GM12878 (cell line): ENCODE measurements at regions not wholly inside any gene's neighbourhood (a gene's known extent, or its start where the extent isn't known, plus 50 kb on each side); places are given as distances from the start of the nearest gene placed in this dataset.
"Not testable (repeated sequence)": the region's sequence is repeated elsewhere in the genome, so short reads cannot be mapped to it uniquely, and the experiment has no call there.

ENCODE experiments used
- ATAC-seq: fragments of 200-7000 bp; cut with Tn5 transposase; 3 replicates; pipeline ENCODE4 v1.9.1; 2020; ENCODE audit warnings: mild to moderate bottlenecking, moderate library complexity
- BruUV-seq: library from RNA; stranded (reverse); fragments of 400-500 nt; replicated peaks from 2 replicates; lab custom pipeline; 2021; lab: Mats Ljungman, UMichigan
- CTCF ChIA-PET: fragments of 300-600 bp; sonication (Branson Sonifier 250); formaldehyde crosslinking; extraction: SDS; loops from one replicate; lab custom pipeline; 2021; ENCODE audit warnings: inconsistent platforms; lab: Yijun Ruan, JAX
- POLR2A ChIA-PET: fragments of 350-600 bp; formaldehyde crosslinking; extraction: SDS; loops from one replicate; lab custom pipeline; 2021; ENCODE audit warnings: inconsistent platforms; lab: Charles Lee
- RAD21 ChIA-PET: fragments of 300-600 bp; sonication (Branson Sonifier 250); formaldehyde crosslinking; loops from one replicate; lab custom pipeline; 2023; ENCODE audit warnings: antibody characterized with exemption; ENCODE audit not compliant: unreplicated experiment; lab: Charles Lee
- SMC1A ChIA-PET: fragments of 300-600 bp; sonication (Branson Sonifier 250); formaldehyde crosslinking; loops from one replicate; lab custom pipeline; 2023; ENCODE audit not compliant: unreplicated experiment, uncharacterized antibody; lab: Charles Lee
- DNase-seq: peaks from one replicate; pipeline ENCODE4 v3.0.0-alpha.2; 2011; ENCODE audit warnings: low read depth, low spot score
- FAIRE-seq: peaks from 3 replicates; lab custom pipeline; 2011; peaks lifted over from hg19 to GRCh38; lab: Jason Lieb, UNC
- H2AFZ ChIP-seq: 2 replicates; pipeline ENCODE4 v1.6.0; 2011; ENCODE audit warnings: low read depth, low read length, control low read depth; ENCODE audit not compliant: control insufficient read depth
- H3K27ac ChIP-seq: 2 replicates; pipeline ENCODE4 v1.5.1; 2011; ENCODE audit warnings: control low read depth; ENCODE audit not compliant: control insufficient read depth, insufficient read depth
- H3K27me3 ChIP-seq, 2 experiments: replicated peaks in 1 of 2; 2 replicates each; pipeline versions ENCODE4 v1.6.0 to v1.6.1; 2011; ENCODE audit warnings: low read length in 1 of 2; ENCODE audit not compliant: control insufficient read depth in 2 of 2, insufficient read depth in 2 of 2
- H3K36me3 ChIP-seq, 2 experiments: 2 replicates each; pipeline ENCODE4 v1.5.1; 2011; ENCODE audit warnings: low read length in 1 of 2; ENCODE audit not compliant: control insufficient read depth in 2 of 2, insufficient read depth in 2 of 2
- H3K4me1 ChIP-seq: 2 replicates; pipeline ENCODE4 v1.6.1; 2011; ENCODE audit warnings: mild to moderate bottlenecking, low read length, moderate library complexity, mixed read lengths; ENCODE audit not compliant: control insufficient read depth, insufficient read depth
- H3K4me2 ChIP-seq: 2 replicates; pipeline ENCODE4 v1.6.0; 2011; ENCODE audit warnings: control low read depth; ENCODE audit not compliant: control insufficient read depth, insufficient read depth
- H3K4me3 ChIP-seq: fragments of 200-600 bp; sonication (generic); 2 replicates; pipeline ENCODE4 v1.5.1; 2016
- H3K79me2 ChIP-seq: 2 replicates; pipeline ENCODE4 v1.6.0; 2011; ENCODE audit warnings: low read length; ENCODE audit not compliant: control insufficient read depth, insufficient read depth
- H3K9ac ChIP-seq: 2 replicates; pipeline ENCODE4 v1.8.0; 2011; ENCODE audit warnings: low read length, control low read depth, mixed read lengths; ENCODE audit not compliant: control insufficient read depth, insufficient read depth
- H3K9me3 ChIP-seq: replicated peaks from 3 replicates; pipeline ENCODE4 v1.5.1; 2011; ENCODE audit warnings: mild to moderate bottlenecking, low read length; ENCODE audit not compliant: control insufficient read depth, insufficient read depth
- H4K20me1 ChIP-seq: 2 replicates; pipeline ENCODE4 v1.6.0; 2011; ENCODE audit not compliant: control insufficient read depth, insufficient read depth
- IKZF2 ChIP-seq, 2 experiments: fragments of 450-650 bp; IDR thresholded peaks; 2 replicates each; pipeline ENCODE4 v1.6.1; 2017; ENCODE audit warnings: mild to moderate bottlenecking in 2 of 2, moderate library complexity in 2 of 2
- PAX8 ChIP-seq: fragments of 450-650 bp; IDR thresholded peaks from 2 replicates; pipeline ENCODE4 v1.6.1; 2017; ENCODE audit warnings: mild to moderate bottlenecking, moderate library complexity
- WGBS: methylation state at CpG from one replicate; pipeline ENCODE4 v1.1.6; 2016; ENCODE audit warnings: low lambda C conversion rate; ENCODE audit not compliant: insufficient replicate concordance, insufficient coverage; ENCODE audit errors: missing lambda C conversion rate; 5-methylcytosine and 5-hydroxymethylcytosine counted together
- in situ Hi-C: fragments of 300-500 bp; cut with MboI; formaldehyde crosslinking; loops from 9 replicates; pipeline ENCODE4 v1.14.3; 2018; ENCODE audit warnings: mixed read lengths
- intact Hi-C: fragments of 100-400 bp; cut with micrococcal nuclease; formaldehyde crosslinking; loops from one replicate; pipeline ENCODE4 v1.14.2; 2022; ENCODE audit not compliant: unreplicated experiment
- TF ChIP-seq, protein P1 (sequence below): fragments of 450-650 bp; formaldehyde crosslinking; IDR thresholded peaks from 2 replicates; pipeline ENCODE4 v1.4.0; 2020; ENCODE audit warnings: mild to moderate bottlenecking, moderate library complexity
- TF ChIP-seq, protein P2 (sequence below): IDR thresholded peaks from 2 replicates; pipeline ENCODE4 v1.6.1; 2012; ENCODE audit warnings: improper control_type of control experiment, low read depth, low read length; ENCODE audit not compliant: insufficient replicate concordance

DNA sequence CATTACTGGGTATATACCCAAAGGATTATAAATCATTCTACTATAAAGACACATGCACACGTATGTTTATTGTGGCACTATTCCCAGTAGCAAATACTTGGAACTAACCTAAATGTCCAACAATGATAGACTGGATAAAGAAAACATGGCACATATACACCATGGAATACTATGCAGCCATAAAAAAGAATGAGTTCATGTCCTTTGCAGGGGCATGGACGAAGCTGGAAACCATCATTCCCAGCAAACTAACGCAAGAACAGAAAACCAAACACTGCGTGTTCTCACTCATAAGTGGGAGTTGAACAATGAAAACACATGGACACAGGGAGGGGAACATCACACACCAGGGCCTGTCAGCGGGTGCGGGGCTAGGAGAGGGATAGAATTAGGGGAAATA lies 114.5 kb upstream of the CHD1 start:
- in situ Hi-C loops = loop anchor here (25.0 kb wide), 1 partner anchor 1856 kb away; the partner anchor contains the start of gene RIOK2
- FAIRE-seq, RAD21 ChIA-PET, H3K36me3 ChIP-seq, H3K4me3 ChIP-seq, ATAC-seq, BruUV-seq, H3K27ac ChIP-seq, POLR2A ChIA-PET, H2AFZ ChIP-seq, H3K9ac ChIP-seq, DNase-seq, H3K4me1 ChIP-seq, H3K9me3 ChIP-seq, intact Hi-C loops, H4K20me1 ChIP-seq, H3K4me2 ChIP-seq, H3K79me2 ChIP-seq, SMC1A ChIA-PET, H3K27me3 ChIP-seq: not testable (repeated sequence)
- 89% methylated on average over 6 of the region's 6 CpGs for WGBS
- CTCF ChIA-PET = interaction anchor here (1.4 to 1.6 kb wide), 2 partner anchors 130 to 189 kb away, joined by 3 to 6 read pairs; no protein-coding TSS in a partner anchor

DNA sequence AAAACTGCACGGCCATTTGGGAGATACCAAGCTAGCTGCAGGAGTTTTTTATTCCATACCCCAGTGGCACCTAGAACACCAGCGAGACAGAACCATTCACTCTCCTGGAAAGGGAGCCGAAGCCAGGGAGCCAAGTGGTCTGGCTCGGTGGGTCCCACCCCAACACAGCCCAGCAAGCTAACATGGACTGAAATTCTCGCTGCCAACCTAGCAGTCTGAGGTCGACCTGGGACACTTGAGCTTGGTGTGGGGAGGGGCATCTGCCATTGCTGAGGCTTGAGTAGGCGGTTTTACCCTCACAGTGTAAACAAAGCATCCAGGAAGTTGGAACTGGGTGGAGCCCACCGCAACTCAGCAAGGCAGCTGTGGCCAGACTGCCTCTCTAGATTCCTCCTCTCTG lies 108.9 kb upstream of the CHD1 start:
- ChIA-PET CTCF (no interaction called here), SMC1A (interaction anchor here (2.3 kb wide), 1 partner anchor 23 kb away, joined by 5 read pairs; no protein-coding TSS in a partner anchor), RAD21 (interaction anchor here (1.1 kb wide), 1 partner anchor 133 kb away, joined by 4 read pairs; no protein-coding TSS in a partner anchor), POLR2A (no interaction called here)
- Histone ChIP-seq H3K9ac (no peak overlapping the region), H2AFZ (peak overlapping the region; percentile 47), H3K9me3 (no peaks in the 10 kb centered on the region; the same call in 2 of the 3 replicates), H3K36me3 (no peaks in the 10 kb centered on the region), H3K27me3 (no peaks in the 10 kb centered on the region), H3K4me3 (no peak overlapping the region), H3K4me1 (peaks cover 15% of the 10 kb centered on the region), H3K27ac (no peak overlapping the region), H3K79me2 (no peaks in the 10 kb centered on the region), H4K20me1 (no peaks in the 10 kb centered on the region), H3K4me2 (0 out of 2 replicates have a peak overlapping the region, but pooled peaks have one; percentile 17)
- FAIRE-seq (no peak), ATAC-seq (no peak), DNase-seq (no peak)
- 34% methylated on average over 8 of the region's 8 CpGs for WGBS
- BruUV-seq = no TSS peak
- intact Hi-C loops (no loop called here), in situ Hi-C loops (loop anchor here (10.0 to 25.0 kb wide), 3 partner anchors 133 to 1850 kb away; partner anchors contain the start of genes RGMB and RIOK2)
- no peak for TF ChIP-seq PAX8
- no peak for TF ChIP-seq IKZF2 (IDR thresholded peaks at IDR 0.05)
- TF ChIP-seq, protein P1, sequence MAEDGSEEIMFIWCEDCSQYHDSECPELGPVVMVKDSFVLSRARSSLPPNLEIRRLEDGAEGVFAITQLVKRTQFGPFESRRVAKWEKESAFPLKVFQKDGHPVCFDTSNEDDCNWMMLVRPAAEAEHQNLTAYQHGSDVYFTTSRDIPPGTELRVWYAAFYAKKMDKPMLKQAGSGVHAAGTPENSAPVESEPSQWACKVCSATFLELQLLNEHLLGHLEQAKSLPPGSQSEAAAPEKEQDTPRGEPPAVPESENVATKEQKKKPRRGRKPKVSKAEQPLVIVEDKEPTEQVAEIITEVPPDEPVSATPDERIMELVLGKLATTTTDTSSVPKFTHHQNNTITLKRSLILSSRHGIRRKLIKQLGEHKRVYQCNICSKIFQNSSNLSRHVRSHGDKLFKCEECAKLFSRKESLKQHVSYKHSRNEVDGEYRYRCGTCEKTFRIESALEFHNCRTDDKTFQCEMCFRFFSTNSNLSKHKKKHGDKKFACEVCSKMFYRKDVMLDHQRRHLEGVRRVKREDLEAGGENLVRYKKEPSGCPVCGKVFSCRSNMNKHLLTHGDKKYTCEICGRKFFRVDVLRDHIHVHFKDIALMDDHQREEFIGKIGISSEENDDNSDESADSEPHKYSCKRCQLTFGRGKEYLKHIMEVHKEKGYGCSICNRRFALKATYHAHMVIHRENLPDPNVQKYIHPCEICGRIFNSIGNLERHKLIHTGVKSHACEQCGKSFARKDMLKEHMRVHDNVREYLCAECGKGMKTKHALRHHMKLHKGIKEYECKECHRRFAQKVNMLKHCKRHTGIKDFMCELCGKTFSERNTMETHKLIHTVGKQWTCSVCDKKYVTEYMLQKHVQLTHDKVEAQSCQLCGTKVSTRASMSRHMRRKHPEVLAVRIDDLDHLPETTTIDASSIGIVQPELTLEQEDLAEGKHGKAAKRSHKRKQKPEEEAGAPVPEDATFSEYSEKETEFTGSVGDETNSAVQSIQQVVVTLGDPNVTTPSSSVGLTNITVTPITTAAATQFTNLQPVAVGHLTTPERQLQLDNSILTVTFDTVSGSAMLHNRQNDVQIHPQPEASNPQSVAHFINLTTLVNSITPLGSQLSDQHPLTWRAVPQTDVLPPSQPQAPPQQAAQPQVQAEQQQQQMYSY (CRISPR knock-in tag) = no peak
- TF ChIP-seq, protein P2, sequence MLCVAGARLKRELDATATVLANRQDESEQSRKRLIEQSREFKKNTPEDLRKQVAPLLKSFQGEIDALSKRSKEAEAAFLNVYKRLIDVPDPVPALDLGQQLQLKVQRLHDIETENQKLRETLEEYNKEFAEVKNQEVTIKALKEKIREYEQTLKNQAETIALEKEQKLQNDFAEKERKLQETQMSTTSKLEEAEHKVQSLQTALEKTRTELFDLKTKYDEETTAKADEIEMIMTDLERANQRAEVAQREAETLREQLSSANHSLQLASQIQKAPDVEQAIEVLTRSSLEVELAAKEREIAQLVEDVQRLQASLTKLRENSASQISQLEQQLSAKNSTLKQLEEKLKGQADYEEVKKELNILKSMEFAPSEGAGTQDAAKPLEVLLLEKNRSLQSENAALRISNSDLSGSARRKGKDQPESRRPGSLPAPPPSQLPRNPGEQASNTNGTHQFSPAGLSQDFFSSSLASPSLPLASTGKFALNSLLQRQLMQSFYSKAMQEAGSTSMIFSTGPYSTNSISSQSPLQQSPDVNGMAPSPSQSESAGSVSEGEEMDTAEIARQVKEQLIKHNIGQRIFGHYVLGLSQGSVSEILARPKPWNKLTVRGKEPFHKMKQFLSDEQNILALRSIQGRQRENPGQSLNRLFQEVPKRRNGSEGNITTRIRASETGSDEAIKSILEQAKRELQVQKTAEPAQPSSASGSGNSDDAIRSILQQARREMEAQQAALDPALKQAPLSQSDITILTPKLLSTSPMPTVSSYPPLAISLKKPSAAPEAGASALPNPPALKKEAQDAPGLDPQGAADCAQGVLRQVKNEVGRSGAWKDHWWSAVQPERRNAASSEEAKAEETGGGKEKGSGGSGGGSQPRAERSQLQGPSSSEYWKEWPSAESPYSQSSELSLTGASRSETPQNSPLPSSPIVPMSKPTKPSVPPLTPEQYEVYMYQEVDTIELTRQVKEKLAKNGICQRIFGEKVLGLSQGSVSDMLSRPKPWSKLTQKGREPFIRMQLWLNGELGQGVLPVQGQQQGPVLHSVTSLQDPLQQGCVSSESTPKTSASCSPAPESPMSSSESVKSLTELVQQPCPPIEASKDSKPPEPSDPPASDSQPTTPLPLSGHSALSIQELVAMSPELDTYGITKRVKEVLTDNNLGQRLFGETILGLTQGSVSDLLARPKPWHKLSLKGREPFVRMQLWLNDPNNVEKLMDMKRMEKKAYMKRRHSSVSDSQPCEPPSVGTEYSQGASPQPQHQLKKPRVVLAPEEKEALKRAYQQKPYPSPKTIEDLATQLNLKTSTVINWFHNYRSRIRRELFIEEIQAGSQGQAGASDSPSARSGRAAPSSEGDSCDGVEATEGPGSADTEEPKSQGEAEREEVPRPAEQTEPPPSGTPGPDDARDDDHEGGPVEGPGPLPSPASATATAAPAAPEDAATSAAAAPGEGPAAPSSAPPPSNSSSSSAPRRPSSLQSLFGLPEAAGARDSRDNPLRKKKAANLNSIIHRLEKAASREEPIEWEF = no peak
